ENCODE measurements at regions not wholly inside any gene's neighbourhood (a gene's known extent, or its start where the extent isn't known, plus 50 kb on each side); places are given as distances from the start of the nearest gene placed in this dataset.
"Not testable (repeated sequence)": the region's sequence is repeated elsewhere in the genome, so short reads cannot be mapped to it uniquely, and the experiment has no call there.

DNA sequence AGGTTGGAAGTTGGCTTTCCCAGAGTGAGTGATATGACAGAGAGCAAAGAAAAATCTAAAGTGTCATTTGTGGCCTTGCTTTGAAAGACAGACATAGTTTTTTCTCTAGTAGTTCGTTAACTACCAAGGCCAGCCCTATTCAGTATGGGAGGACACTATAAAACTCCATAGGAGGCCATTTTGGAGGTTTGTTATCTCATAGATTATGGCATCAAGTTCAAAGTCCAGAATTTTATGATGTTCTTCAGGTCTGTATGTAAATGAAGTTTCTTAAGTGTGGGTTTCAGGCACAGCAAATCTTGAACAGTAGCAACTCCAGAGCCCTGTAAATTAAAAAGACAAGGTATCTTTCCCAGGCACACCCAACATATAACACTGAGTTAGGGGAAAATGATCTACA is 437.1 kb downstream of the PLPP3 start:
- no peak for DNase-seq

GRCh38 chr1:56139836-56140235 is 439.5 kb downstream of the PLPP3 start:
- no peak for DNase-seq

DNA sequence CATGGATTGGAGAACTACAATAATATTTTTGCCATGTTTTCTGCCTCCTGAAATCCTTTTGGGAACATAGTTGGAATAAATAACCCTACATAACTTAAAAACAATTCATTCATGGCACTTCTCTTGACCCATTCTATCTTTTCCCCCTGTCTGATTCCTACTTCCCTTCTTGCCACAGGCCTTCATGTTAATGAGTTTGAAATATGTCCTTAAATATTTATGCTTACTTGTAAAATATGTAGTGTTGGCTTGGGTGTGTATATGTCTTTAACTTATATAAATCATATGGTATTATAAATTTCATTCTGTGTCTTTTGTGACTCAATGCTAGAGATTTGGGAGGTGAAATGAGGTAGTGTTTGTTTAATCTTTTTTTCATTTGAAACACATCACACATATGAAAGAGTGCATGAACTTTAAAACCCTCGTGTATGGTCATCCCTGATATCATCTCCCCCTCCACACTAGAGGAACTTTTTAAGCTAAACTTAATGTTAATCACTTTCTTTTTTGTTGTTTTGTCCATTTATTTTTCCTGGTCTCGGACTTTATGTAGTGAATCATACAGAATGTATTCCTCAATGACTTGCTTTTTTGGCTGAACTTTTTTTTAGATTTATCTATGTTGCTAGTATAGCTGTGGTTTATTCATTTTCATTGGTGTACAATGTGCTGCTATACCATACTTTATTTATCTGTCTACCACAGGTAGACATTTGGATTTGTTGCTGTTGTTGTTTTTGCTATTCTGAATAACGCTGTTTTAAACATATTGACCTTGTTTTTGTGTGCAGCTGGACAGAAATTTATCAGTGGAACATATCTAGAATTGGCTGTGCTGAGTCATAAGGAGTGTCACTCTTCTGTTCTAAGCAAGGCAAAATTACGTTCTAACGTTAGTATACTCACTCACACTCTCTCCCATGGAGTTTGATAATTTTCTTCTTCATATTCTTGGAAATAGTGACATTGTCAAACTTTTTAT is 441.6 kb downstream of the PLPP3 start:
- DNase-seq, result no peak

- no peak for DNase-seq
Observed at GRCh38 chr1:56137090-56137489, 442.3 kb downstream of the PLPP3 start.

GRCh38 chr1:56135864-56136147 is 443.6 kb downstream of the PLPP3 start:
- DNase-seq, result no peak

GRCh38 chr1:56135069-56135863 is 444.1 kb downstream of the PLPP3 start:
- no peak for DNase-seq

DNA sequence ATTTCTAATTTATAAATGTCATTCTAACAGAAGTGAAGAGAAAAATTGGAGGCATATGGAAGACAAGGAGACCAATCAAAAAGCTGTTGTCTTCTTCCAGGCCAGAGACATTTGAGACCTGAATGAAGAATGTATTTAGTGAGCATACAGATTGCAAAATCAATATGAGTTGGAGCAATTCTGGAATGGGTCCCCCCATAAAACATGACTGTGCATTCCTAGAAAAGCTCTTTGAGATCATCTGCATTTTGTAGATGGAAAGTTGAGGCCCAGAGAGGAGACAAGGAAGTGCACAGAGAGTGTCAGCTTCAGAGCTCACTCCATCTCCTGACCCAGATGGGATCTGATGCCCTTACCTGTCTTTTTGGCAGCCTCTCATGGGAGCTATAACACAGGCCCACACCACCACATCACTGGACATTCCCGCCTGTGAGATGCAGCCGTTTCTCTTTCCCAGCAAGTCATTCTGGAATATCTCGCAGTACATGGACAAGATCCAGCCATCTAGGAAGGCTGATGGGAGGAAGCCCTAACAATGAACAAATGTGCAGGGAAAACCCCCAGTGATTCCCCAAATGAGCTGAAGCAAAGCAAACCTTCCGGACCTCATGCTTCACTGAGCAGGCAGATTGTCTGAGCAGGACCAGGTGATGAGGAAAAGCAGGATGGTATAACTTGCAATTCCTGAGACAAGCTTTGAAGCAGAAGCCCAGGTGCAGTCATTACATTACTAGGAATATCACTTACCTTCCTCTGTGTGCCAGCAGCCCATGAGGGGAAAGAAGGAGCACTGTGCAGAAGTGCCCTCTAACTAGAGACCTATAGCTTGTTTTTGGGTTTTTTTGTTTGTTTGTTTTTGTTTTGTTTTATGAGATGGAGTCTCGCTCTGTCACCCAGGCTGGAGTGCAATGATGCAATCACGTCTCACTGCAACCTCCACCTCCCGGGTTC is 445.6 kb downstream of the PLPP3 start:
- no peak for DNase-seq

GRCh38 chr1:56132520-56132919 is 446.8 kb downstream of the PLPP3 start:
- no peak for DNase-seq

GRCh38 chr1:56129837-56130236 is 449.5 kb downstream of the PLPP3 start:
- no peak for DNase-seq

DNA sequence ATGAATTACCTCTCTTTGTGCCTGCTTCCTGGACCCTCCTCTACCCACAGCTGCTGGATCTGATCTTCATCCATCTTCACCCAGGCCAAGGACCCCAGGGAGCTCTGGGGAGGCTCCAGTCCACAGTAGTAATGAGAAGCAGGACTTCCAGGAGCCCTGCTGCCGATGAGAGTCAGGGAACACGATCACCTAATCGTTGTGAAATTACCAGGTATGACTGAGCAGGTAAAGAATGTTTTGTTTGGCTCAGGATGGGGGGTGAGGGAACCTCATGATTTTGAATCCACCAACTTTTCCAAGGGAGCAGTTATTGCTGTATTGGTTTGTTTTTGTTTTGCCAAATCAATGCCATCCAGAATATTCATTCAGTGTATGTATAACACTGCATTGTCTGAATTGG is 454.0 kb downstream of the PLPP3 start:
- DNase-seq, result no peak

GRCh38 chr1:56123826-56124225 is 455.5 kb downstream of the PLPP3 start:
- DNase-seq, result no peak

DNA sequence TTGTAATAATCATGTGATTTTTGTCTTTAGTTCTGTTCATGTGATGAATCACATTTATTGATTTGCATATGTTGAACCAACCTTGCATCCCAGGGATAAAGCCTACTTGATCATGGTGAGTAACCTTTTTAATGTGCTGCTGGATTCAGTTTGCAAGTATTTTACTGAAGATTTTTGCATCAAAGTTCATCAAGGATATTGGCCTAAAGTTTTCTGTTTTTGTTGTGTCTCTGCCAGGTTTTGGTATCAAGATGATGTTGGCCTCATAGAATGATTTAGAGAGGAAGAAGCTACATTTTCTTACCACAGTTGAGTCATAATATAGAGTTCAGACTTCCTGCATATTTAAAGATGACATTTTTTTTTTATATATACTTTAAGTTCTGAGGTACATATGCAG is 455.9 kb downstream of the PLPP3 start:
- no peak for DNase-seq

GRCh38 chr1:56120021-56120420 is 459.3 kb downstream of the PLPP3 start:
- no peak for DNase-seq

- not testable (repeated sequence) for DNase-seq
Observed at GRCh38 chr1:56118676-56119075, 460.7 kb downstream of the PLPP3 start.

- no peak for DNase-seq
Observed at GRCh38 chr1:56115701-56116100, 463.7 kb downstream of the PLPP3 start.

- DNase-seq, result no peak
Observed at GRCh38 chr1:56113679-56114078, 465.7 kb downstream of the PLPP3 start.

DNA sequence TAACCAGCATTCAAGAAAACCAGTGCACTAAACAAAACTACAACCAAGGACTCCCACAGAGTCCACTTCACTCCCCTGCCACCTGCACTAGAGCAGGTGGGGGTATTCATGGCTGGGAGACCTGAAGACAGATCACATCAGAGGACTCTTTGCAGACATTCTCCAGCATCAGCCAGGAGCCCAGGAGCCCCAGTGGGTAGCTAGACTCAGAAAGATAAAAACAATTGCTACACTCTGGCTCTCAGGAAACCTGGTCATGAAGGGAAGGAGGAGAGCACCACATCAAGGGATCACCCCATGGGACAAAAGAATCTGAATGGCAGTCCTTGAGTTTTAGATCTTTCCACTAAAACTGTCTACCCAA is 472.1 kb downstream of the PLPP3 start:
- DNase-seq, result no peak

- no peak for DNase-seq
Observed at GRCh38 chr1:56106531-56107274, 472.7 kb downstream of the PLPP3 start.

DNA sequence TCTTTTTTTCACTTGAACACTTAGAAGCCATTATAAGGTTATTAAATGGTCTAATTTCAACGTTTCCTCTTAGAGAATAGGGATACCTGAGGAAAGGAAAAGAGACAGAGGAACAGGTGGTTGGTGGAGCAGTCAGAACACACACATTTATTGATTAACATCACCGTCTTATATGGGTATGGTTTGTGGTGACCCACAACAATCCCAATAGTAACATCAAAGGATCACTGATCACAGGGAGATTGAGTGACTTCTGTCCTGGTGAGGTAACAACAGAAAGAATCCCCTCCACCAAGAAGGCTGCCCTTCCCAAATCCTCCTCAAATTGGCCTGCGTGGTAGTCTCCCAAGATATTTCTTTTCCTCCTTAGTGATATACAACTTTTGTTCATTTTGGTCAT is 474.0 kb downstream of the PLPP3 start:
- DNase-seq, result no peak

DNA sequence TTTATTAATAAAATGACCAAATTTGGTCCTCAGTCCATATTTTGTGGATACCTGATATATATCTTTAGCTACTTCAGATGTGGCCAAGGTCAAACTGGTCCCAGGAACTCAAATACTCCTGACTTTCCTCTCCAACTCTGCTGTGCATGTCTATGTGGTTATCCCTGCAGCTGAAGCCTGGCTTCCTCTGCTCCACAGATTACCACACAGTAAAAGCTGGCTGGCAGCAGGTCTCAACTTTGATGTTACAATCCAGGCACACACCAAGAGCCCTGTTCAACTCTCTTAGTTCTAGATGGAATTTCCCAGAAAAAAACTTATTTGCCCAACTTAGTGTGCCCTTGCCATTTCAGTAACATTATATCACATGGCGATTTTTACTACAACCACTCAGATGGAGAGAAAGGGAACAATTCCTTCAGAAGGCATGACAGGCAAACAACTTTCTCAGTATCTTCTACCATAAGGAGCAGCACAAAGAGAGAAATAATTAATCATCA is 479.5 kb downstream of the PLPP3 start:
- DNase-seq, result no peak

- no peak for DNase-seq
Observed at GRCh38 chr1:56098946-56099345, 480.4 kb downstream of the PLPP3 start.

DNA sequence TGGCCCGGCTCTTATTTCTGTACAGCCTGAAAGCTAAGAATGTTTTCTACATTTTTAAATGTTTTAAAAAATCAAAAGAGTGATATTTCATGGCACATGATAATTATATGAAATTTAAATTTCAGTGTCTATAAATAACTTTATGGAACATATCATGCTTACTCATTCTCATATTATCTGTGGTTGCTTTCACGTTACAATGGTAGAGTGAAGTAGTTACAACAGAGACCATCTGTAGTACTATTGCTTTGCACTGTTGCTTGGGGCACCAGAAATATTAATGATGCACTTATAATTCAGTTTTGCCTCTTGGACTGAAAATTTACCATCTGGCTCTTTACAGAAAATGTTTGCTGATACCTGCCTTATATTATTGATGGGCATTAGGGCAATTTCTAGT is 481.6 kb downstream of the PLPP3 start:
- no peak for DNase-seq

All from NK-92 treated with Interleukin-12 subunit alpha and Interleukin-12 subunit beta, amount 100 ng/mL, for 24 hours (cell line).